T-helper 2 cell (primary cell): ENCODE measurements at regions not wholly inside any gene's neighbourhood (a gene's known extent, or its start where the extent isn't known, plus 50 kb on each side); places are given as distances from the start of the nearest gene placed in this dataset.
A peak's percentile ranks its signal among the peaks of the same experiment; 100 is the strongest.

Experiments used
- DNase-seq, 5 experiments: peaks; one replicate each; pipeline versions ENCODE4 v3.0.0 to v3.0.0-alpha.2; 2012 to 2022

GRCh38 chr3:124558991-124559845 is 171.0 kb upstream of the UMPS start:
- no peak for DNase-seq

GRCh38 chr3:124559846-124560574 is 170.2 kb upstream of the UMPS start:
- DNase-seq = peak in 3 of 5 experiments; percentile 29 to 52 (median 32)

- no peak for DNase-seq
Measured at GRCh38 chr3:124560666-124561215, 169.5 kb upstream of the UMPS start.

- no peak for DNase-seq
Measured at GRCh38 chr3:124562769-124563168, 167.5 kb upstream of the UMPS start.

- no peak for DNase-seq
Measured at GRCh38 chr3:124563376-124563775, 166.9 kb upstream of the UMPS start.

GRCh38 chr3:124565013-124565412 is 165.2 kb upstream of the UMPS start:
- peak in 4 of 5 experiments; percentile 4 to 41 (median 24) for DNase-seq

- DNase-seq = no peak
Measured at GRCh38 chr3:124565551-124565950, 164.7 kb upstream of the UMPS start.

GRCh38 chr3:124566701-124567100 is 163.6 kb upstream of the UMPS start:
- DNase-seq = no peak

- no peak for DNase-seq
Measured at GRCh38 chr3:124567179-124567578, 163.1 kb upstream of the UMPS start.

GRCh38 chr3:124569761-124570160 is 160.5 kb upstream of the UMPS start:
- no peak for DNase-seq

- no peak for DNase-seq
Measured at GRCh38 chr3:124570232-124570631, 160.0 kb upstream of the UMPS start.

GRCh38 chr3:124572851-124573405 is 157.3 kb upstream of the UMPS start:
- DNase-seq = no peak

GRCh38 chr3:124574012-124574411 is 156.2 kb upstream of the UMPS start:
- DNase-seq = no peak

- DNase-seq = peak in 1 of 5 experiments; percentile 14
Measured at GRCh38 chr3:124576565-124577493, 153.4 kb upstream of the UMPS start.

- no peak for DNase-seq
Measured at GRCh38 chr3:124577494-124578167, 152.6 kb upstream of the UMPS start.

GRCh38 chr3:124579641-124580040 is 150.6 kb upstream of the UMPS start:
- DNase-seq = no peak

GRCh38 chr3:124582196-124582595 is 148.1 kb upstream of the UMPS start:
- no peak for DNase-seq

- DNase-seq = no peak
Measured at GRCh38 chr3:124582621-124583395, 147.4 kb upstream of the UMPS start.

- DNase-seq = no peak
Measured at GRCh38 chr3:124584245-124584551, 146.1 kb upstream of the UMPS start.

- DNase-seq = peak in 3 of 5 experiments; percentile 17 to 26 (median 24)
Measured at GRCh38 chr3:124584552-124585391, 145.5 kb upstream of the UMPS start.
